Peyer's patch (tissue), 4 donors: ENCODE measurements at regions not wholly inside any gene's neighbourhood (a gene's known extent, or its start where the extent isn't known, plus 50 kb on each side); places are given as distances from the start of the nearest gene placed in this dataset.
"Not testable (repeated sequence)": the region's sequence is repeated elsewhere in the genome, so short reads cannot be mapped to it uniquely, and the experiment has no call there.

Source experiments
- DNase-seq, 3 donors: peaks; one replicate each; pipeline ENCODE4 v3.0.0-alpha.2; 2017 to 2019
- H3K27ac ChIP-seq, 4 donors: fragments of 200-600 bp; sonication (generic); one replicate each; pipeline ENCODE4 v1.5.1; 2016 to 2019
- H3K27me3 ChIP-seq, 2 donors: fragments of 200-600 bp; sonication (generic); one replicate each; pipeline ENCODE4 v1.5.1; 2019
- H3K36me3 ChIP-seq, 3 donors: fragments of 200-600 bp; sonication (generic); one replicate each; pipeline ENCODE4 v1.5.1; 2016 to 2019
- H3K4me1 ChIP-seq, 4 donors: fragments of 200-600 bp; sonication (generic); one replicate each; pipeline ENCODE4 v1.5.1; 2016 to 2019
- H3K4me3 ChIP-seq, 4 donors: fragments of 200-600 bp; sonication (generic); 1 replicate in 3 of 4; 2 replicates in 1 of 4; pipeline ENCODE4 v1.5.1; 2016 to 2019; ENCODE audit warnings: mild to moderate bottlenecking in 1 of 4
- H3K9me3 ChIP-seq, 4 donors: fragments of 200-600 bp; sonication (generic); one replicate each; pipeline ENCODE4 v1.5.1; 2016 to 2019; ENCODE audit warnings: mild to moderate bottlenecking in 1 of 4
- POLR2A ChIP-seq, 2 donors: fragments of 450-650 bp; IDR thresholded peaks; one replicate each; pipeline ENCODE4 v1.5.1; 2017; ENCODE audit warnings: antibody characterized with exemption in 2 of 2, mild to moderate bottlenecking in 2 of 2, moderate library complexity in 2 of 2
- TF ChIP-seq, protein P1 (sequence below), 6 experiments: fragments of 450-650 bp in 4 of 6; fragments of 200-600 bp in 2 of 6; sonication (generic) in 1 of 6; IDR thresholded peaks; one replicate each; pipeline ENCODE4 v1.5.1; 2017 to 2019; ENCODE audit warnings: antibody characterized with exemption in 6 of 6, mild to moderate bottlenecking in 3 of 6, moderate library complexity in 1 of 6

DNA sequence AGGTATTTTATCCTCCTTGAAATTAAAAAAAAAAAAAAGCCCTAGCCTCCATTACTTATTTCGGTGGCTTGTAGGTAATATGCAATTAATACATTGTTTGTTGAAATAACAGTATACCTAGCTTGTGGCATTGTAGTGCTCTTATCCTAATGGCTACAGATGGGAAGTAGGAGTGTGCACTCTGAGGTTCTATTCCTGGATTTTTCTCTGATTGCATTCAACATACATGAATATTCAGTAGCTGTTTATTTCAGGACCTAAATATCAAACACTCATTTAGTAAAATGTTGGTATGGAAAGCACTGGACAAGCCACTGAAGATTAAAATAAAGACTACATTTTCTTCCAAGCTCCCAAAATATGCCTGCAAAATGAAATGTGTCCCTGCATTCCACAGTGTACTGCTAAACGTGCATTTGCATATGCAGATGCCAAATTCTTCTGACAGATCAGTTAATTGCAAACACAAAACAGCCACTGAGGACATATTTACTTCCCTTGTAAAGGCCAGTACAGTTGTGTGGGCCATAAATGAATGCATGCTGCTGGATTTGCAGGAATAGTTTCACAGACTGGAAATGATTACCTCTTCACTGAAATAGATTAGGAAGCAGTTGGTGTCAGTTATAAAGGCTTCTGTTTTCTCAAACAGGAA is 826.1 kb downstream of the PRELID2 start:
- H3K36me3 ChIP-seq, result no peaks in the 10 kb centered on the region
- H3K9me3 ChIP-seq, result no peaks in the 10 kb centered on the region
- no peak overlapping the region for H3K4me3 ChIP-seq
- H3K4me1 ChIP-seq, result no peaks in the 10 kb centered on the region
- DNase-seq, result no peak
- no peaks in the 10 kb centered on the region for H3K27me3 ChIP-seq
- no peak overlapping the region for H3K27ac ChIP-seq
- TF ChIP-seq POLR2A (IDR thresholded peaks at IDR 0.05), result no peak
- TF ChIP-seq, protein P1, sequence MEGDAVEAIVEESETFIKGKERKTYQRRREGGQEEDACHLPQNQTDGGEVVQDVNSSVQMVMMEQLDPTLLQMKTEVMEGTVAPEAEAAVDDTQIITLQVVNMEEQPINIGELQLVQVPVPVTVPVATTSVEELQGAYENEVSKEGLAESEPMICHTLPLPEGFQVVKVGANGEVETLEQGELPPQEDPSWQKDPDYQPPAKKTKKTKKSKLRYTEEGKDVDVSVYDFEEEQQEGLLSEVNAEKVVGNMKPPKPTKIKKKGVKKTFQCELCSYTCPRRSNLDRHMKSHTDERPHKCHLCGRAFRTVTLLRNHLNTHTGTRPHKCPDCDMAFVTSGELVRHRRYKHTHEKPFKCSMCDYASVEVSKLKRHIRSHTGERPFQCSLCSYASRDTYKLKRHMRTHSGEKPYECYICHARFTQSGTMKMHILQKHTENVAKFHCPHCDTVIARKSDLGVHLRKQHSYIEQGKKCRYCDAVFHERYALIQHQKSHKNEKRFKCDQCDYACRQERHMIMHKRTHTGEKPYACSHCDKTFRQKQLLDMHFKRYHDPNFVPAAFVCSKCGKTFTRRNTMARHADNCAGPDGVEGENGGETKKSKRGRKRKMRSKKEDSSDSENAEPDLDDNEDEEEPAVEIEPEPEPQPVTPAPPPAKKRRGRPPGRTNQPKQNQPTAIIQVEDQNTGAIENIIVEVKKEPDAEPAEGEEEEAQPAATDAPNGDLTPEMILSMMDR (IDR thresholded peaks at IDR 0.05), result no peak

DNA sequence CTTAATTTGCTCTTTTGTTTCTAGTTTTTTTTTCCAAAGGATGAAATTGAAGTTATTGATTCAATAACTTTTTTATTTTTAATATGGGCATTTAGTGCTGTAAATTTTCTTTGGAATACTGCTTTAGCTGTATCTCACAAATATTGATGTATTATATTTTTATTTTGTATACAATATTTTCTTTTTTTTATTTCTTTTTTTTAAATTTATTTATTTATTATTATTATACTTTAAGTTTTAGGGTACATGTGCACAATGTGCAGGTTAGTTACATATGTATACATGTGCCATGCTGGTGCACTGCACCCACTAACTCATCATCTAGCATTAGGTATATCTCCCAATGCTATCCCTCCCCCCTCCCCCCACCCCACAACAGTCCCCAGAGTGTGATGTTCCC is 823.7 kb downstream of the KCTD16 start:
- not testable (repeated sequence) for H3K4me1 ChIP-seq, H3K27ac ChIP-seq, H3K36me3 ChIP-seq, H3K9me3 ChIP-seq, H3K4me3 ChIP-seq, H3K27me3 ChIP-seq, DNase-seq

DNA sequence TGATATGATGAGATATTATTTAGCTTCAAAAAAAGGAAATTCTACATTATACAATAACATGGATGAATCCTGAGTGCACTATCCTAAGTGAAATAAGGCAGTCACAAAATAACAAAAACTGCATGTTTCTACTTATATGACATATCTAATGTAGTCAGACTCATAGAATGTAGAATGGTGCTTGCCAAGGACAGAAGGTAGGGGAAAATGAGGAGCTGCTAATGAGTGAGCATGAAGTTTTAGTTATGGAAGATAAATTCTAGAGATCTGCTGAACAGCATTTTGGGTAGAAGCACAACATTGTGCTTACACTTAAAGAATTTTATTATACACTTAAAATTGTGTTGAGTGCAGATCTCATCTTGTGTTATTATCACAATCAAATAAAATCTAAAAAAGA is 812.4 kb downstream of the KCTD16 start:
- no peak for TF ChIP-seq POLR2A (IDR thresholded peaks at IDR 0.05)
- TF ChIP-seq, protein P1 (IDR thresholded peaks at IDR 0.05), result no peak
- Histone ChIP-seq H3K9me3 (no peaks in the 10 kb centered on the region), H3K27me3 (no peaks in the 10 kb centered on the region), H3K36me3 (no peaks in the 10 kb centered on the region), H3K4me3 (no peak overlapping the region), H3K27ac (no peak overlapping the region), H3K4me1 (no peaks in the 10 kb centered on the region)
- no peak for DNase-seq

DNA sequence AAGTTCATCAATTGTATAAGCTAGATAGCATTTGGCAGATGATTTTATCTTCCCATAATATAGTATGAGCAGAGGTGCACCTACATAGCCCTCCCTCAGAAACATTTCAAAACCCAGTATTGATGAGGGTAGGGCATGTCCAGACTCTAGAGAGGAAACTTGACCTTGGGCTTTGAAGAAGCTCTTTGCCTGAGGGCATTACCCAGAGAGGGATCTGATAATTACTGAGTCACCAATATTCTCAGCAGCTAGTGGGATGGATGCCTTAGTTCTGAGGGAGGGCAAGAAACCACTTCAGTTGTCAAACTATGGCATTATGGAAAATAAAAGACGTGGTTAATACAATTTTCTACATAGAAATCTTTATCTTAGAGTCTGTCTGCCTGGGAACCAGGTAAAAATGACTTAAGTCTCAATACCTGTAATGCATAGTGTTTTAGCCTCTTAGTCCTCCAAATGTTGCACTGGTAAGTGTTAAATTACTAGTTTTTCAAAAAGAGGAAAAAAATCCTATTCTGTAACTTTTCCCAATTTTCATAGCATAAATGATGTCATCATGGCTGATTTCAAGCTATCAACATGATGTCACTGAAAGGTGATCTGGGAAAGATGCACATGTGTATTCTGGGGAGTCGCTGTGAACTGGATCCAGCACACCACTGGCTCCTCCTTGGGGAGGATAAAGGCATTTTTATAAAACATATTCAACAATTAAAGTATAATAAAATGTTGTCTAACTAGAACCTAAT is 809.0 kb downstream of the KCTD16 start:
- no peak overlapping the region for H3K4me3 ChIP-seq
- no peak for DNase-seq
- no peaks in the 10 kb centered on the region for H3K36me3 ChIP-seq
- no peaks in the 10 kb centered on the region for H3K27me3 ChIP-seq
- no peak overlapping the region for H3K27ac ChIP-seq
- no peaks in the 10 kb centered on the region for H3K9me3 ChIP-seq
- TF ChIP-seq POLR2A (IDR thresholded peaks at IDR 0.05), result no peak
- TF ChIP-seq, protein P1 (IDR thresholded peaks at IDR 0.05), result no peak
- H3K4me1 ChIP-seq, result no peaks in the 10 kb centered on the region

DNA sequence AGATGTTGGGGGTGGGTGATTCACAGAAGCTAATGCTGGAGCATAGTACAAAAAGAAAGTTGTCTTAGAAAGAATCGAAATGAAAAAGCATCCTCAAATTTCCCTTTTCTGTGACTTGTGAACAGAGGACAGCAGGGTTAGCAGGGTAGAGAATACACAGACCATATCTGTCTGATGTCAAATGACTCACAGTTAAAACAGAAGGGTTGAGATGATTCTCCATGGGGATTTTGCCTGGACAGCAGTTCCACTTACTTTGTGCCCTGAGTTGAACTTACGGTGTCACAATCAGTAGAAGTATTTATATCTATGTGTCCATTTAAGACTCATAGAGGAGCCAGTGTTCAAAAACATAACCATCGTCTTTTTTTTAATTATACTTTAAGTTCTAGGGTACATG is 801.6 kb downstream of the KCTD16 start:
- H3K36me3 ChIP-seq, result no peaks in the 10 kb centered on the region
- TF ChIP-seq, protein P1 (IDR thresholded peaks at IDR 0.05), result no peak
- TF ChIP-seq POLR2A (IDR thresholded peaks at IDR 0.05), result no peak
- H3K27ac ChIP-seq, result no peak overlapping the region
- no peak overlapping the region for H3K4me3 ChIP-seq
- no peaks in the 10 kb centered on the region for H3K9me3 ChIP-seq
- no peak for DNase-seq
- no peaks in the 10 kb centered on the region for H3K27me3 ChIP-seq
- no peaks in the 10 kb centered on the region for H3K4me1 ChIP-seq

DNA sequence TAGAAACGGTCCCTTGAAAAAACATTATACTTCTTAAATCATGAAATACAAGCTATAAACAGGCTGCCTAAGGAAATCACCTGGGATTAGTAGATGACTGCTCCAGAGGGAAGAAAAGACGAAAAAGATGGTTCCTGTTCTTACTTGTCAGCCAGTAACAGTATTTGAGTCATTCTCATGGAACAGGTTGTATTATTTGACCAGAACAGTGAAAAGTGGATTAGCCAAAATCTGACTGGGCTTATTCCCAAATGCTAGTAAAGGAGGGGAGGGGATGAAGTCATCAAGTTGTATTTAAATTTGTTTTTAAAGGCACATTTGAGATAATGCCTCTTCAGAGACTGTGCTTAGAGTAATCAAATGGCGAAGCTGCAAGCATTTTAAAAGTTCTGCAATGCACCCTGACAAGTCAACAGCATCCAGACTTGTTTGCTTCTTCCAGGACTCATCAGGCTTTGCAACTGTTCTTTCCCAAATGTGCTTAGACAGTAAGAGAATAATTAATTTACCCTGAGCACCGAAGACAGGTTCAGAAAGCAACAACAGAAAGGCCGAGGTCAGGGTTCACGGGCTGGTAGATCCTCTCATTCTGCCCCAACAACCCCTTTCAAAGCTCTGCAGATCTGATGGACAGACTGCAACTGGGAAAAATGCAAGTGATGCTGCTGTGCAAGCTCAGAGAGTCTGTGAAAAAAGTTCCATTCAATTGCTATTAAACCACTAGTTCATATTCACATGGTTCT is 800.6 kb downstream of the KCTD16 start:
- Histone ChIP-seq H3K4me1 (no peaks in the 10 kb centered on the region), H3K36me3 (no peaks in the 10 kb centered on the region), H3K27ac (no peak overlapping the region), H3K4me3 (no peak overlapping the region), H3K27me3 (no peaks in the 10 kb centered on the region), H3K9me3 (no peaks in the 10 kb centered on the region)
- DNase-seq, result no peak
- TF ChIP-seq, protein P1 (IDR thresholded peaks at IDR 0.05), result no peak
- TF ChIP-seq POLR2A (IDR thresholded peaks at IDR 0.05), result no peak
